Panc1 (cell line): ENCODE measurements at regions not wholly inside any gene's neighbourhood (a gene's known extent, or its start where the extent isn't known, plus 50 kb on each side); places are given as distances from the start of the nearest gene placed in this dataset.
"Not testable (repeated sequence)": the region's sequence is repeated elsewhere in the genome, so short reads cannot be mapped to it uniquely, and the experiment has no call there.

Experiments
- ATAC-seq: fragments of 200-7000 bp; cut with Tn5 transposase; 2 replicates; pipeline ENCODE4 v1.9.1; 2020; ENCODE audit warnings: mild to moderate bottlenecking, moderate library complexity
- BruUV-seq: library from RNA; stranded (reverse); fragments of 400-500 nt; replicated peaks from 2 replicates; lab custom pipeline; 2021; lab: Mats Ljungman, UMichigan
- CTCF ChIA-PET: fragments of 300-600 bp; sonication (Branson Sonifier 250); formaldehyde crosslinking; loops from one replicate; lab custom pipeline; 2022; ENCODE audit warnings: antibody characterized with exemption; lab: Charles Lee
- POLR2A ChIA-PET: fragments of 300-600 bp; sonication (Branson Sonifier 250); formaldehyde crosslinking; loops from one replicate; lab custom pipeline; 2022; ENCODE audit warnings: antibody characterized with exemption; lab: Charles Lee
- DNase-seq: peaks from one replicate; pipeline ENCODE4 v3.0.0-alpha.2; 2010; ENCODE audit warnings: low read depth, low spot score
- H3K27ac ChIP-seq: 2 replicates; pipeline ENCODE4 v1.5.1; 2011; ENCODE audit warnings: mild to moderate bottlenecking, low read length, inconsistent platforms
- H3K27me3 ChIP-seq: fragments of 200-500 bp; sonication (Bioruptor generic); 2 replicates; pipeline ENCODE4 v1.6.0; 2014; ENCODE audit warnings: low read length, inconsistent platforms; ENCODE audit not compliant: control insufficient read depth, insufficient read depth
- H3K36me3 ChIP-seq: fragments of 200-500 bp; sonication (Bioruptor generic); 2 replicates; pipeline ENCODE4 v1.5.1; 2014; ENCODE audit warnings: inconsistent platforms, mild to moderate bottlenecking, low read length, moderate library complexity; ENCODE audit not compliant: control insufficient read depth, insufficient read depth
- H3K4me1 ChIP-seq: 2 replicates; pipeline ENCODE4 v1.5.1; 2011; ENCODE audit warnings: inconsistent platforms, mild to moderate bottlenecking, low read length, moderate library complexity; ENCODE audit not compliant: control insufficient read depth, insufficient read depth
- H3K4me3 ChIP-seq, 2 experiments: 2 replicates each; pipeline ENCODE4 v1.5.1; 2011 to 2012; ENCODE audit warnings: low read depth in 2 of 2, low read length in 2 of 2, mild to moderate bottlenecking in 2 of 2, inconsistent platforms in 1 of 2, moderate library complexity in 1 of 2
- H3K9me3 ChIP-seq: fragments of 200-500 bp; sonication (Bioruptor generic); 2 replicates; pipeline ENCODE4 v1.5.1; 2014; ENCODE audit warnings: low read depth, mild to moderate bottlenecking, inconsistent platforms, low read length, moderate library complexity; ENCODE audit not compliant: control insufficient read depth, insufficient read depth
- POLR2AphosphoS5 ChIP-seq: IDR thresholded peaks from 2 replicates; pipeline ENCODE4 v1.6.1; 2012; ENCODE audit warnings: mild to moderate bottlenecking, low read depth, low read length, moderate library complexity
- SIN3A ChIP-seq: IDR thresholded peaks from 2 replicates; pipeline ENCODE4 v1.6.1; 2012; ENCODE audit warnings: low read depth, mild to moderate bottlenecking, low read length, moderate library complexity, borderline replicate concordance; ENCODE audit not compliant: insufficient read depth
- TCF7L2 ChIP-seq: IDR thresholded peaks from 2 replicates; pipeline ENCODE4 v1.6.1; 2011; ENCODE audit warnings: mild to moderate bottlenecking, low read depth, low read length, inconsistent platforms
- in situ Hi-C: cut with HindIII; loops from 2 replicates; pipeline ENCODE4 v1.10.0; 2016; ENCODE audit warnings: low sequenced_read_pairs, low pct_unique_long_range_greater_than_20kb
- intact Hi-C: fragments of 100-400 bp; cut with micrococcal nuclease; formaldehyde crosslinking; loops from one replicate; pipeline ENCODE4 v1.10.0; 2022; ENCODE audit not compliant: unreplicated experiment
- TF ChIP-seq, protein P1 (sequence below), 2 experiments: IDR thresholded peaks; 2 replicates each; pipeline ENCODE4 v1.6.1; 2011 to 2012; ENCODE audit warnings: low read depth in 2 of 2, control low read depth in 1 of 2, low read length in 1 of 2, mild to moderate bottlenecking in 1 of 2, moderate library complexity in 1 of 2; ENCODE audit not compliant: insufficient read depth in 1 of 2
- TF ChIP-seq, protein P2 (sequence below): fragments of 450-650 bp; IDR thresholded peaks from 2 replicates; pipeline ENCODE4 v1.5.1; 2017; ENCODE audit warnings: mild to moderate bottlenecking

DNA sequence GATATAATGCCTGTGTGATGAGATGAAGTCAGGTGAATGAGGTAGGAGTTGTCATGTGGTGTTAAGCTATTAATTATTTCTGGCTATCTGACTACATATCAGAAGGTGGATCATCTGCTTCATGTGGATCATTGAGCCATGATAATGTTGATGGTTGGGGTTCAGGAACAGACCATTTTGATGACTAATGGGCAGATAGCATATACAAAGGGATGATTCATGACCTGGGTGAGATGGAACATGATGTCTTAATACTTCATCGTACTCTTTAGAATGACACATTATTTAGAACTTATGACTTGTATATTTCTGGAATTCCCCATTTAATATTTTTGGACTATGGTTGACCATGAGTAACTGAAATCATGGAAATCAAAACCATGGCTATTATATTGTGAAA lies 155.1 kb downstream of the OR13A1 start:
- no peaks in the 10 kb centered on the region for H3K9me3 ChIP-seq
- no peaks in the 10 kb centered on the region for H3K36me3 ChIP-seq
- H3K4me1 ChIP-seq, result no peaks in the 10 kb centered on the region
- CTCF ChIA-PET, result no interaction called here
- no TSS peak for BruUV-seq
- DNase-seq (no peak), ATAC-seq (no peak)
- no peak for TF ChIP-seq TCF7L2
- TF ChIP-seq, protein P1, sequence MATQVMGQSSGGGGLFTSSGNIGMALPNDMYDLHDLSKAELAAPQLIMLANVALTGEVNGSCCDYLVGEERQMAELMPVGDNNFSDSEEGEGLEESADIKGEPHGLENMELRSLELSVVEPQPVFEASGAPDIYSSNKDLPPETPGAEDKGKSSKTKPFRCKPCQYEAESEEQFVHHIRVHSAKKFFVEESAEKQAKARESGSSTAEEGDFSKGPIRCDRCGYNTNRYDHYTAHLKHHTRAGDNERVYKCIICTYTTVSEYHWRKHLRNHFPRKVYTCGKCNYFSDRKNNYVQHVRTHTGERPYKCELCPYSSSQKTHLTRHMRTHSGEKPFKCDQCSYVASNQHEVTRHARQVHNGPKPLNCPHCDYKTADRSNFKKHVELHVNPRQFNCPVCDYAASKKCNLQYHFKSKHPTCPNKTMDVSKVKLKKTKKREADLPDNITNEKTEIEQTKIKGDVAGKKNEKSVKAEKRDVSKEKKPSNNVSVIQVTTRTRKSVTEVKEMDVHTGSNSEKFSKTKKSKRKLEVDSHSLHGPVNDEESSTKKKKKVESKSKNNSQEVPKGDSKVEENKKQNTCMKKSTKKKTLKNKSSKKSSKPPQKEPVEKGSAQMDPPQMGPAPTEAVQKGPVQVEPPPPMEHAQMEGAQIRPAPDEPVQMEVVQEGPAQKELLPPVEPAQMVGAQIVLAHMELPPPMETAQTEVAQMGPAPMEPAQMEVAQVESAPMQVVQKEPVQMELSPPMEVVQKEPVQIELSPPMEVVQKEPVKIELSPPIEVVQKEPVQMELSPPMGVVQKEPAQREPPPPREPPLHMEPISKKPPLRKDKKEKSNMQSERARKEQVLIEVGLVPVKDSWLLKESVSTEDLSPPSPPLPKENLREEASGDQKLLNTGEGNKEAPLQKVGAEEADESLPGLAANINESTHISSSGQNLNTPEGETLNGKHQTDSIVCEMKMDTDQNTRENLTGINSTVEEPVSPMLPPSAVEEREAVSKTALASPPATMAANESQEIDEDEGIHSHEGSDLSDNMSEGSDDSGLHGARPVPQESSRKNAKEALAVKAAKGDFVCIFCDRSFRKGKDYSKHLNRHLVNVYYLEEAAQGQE (IDR thresholded peaks at IDR 0.05; ENCODE audit: insufficient read depth in 1 of 2, low read depth in 2 of 2, low read length in 1 of 2), result no peak
- no peak for TF ChIP-seq SIN3A
- peaks cover 8% of the 10 kb centered on the region for H3K27me3 ChIP-seq
- H3K27ac ChIP-seq, result no peak overlapping the region
- intact Hi-C loops, result no loop called here
- in situ Hi-C loops, result no loop called here
- no peak overlapping the region for H3K4me3 ChIP-seq
- POLR2A ChIA-PET, result no interaction called here

DNA sequence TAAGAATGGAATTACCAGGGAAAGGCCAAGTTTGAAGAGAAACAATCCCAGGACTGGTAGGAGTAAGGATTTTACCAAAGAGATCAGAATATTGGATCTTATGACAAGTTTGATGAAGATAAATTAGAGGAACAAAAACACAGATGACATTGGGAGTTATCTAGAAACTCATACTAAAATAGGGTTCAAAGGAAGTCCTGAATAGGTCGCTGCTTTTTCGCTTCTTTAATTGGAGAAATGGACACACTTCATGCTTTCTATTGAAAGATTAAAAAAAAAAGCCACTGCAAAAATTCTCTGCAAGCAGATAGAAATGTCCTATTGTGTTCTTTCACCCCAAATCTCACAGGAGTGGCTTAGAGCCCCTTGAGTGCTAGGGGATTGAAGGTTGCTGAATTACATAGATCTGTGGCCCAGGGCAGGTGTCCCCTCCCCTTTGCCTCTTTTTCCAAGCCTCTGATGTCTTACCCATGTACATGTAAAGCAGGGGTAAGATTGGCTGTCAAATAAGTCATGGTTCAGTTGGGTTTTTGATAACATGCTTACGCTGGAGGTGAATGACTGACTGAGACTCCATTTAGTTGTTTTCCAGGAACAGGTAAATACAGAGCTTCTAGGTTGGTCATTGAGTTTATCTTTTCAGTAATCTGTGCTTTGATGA lies 152.0 kb downstream of the OR13A1 start:
- intact Hi-C loops (no loop called here), in situ Hi-C loops (no loop called here)
- H3K36me3 ChIP-seq, result no peaks in the 10 kb centered on the region
- no TSS peak for BruUV-seq
- H3K27ac ChIP-seq, result no peak overlapping the region
- H3K4me3 ChIP-seq, result no peak overlapping the region
- no peaks in the 10 kb centered on the region for H3K9me3 ChIP-seq
- no peaks in the 10 kb centered on the region for H3K4me1 ChIP-seq
- TF ChIP-seq POLR2AphosphoS5 (no peak), TCF7L2 (no peak), SIN3A (no peak)
- TF ChIP-seq, protein P2, sequence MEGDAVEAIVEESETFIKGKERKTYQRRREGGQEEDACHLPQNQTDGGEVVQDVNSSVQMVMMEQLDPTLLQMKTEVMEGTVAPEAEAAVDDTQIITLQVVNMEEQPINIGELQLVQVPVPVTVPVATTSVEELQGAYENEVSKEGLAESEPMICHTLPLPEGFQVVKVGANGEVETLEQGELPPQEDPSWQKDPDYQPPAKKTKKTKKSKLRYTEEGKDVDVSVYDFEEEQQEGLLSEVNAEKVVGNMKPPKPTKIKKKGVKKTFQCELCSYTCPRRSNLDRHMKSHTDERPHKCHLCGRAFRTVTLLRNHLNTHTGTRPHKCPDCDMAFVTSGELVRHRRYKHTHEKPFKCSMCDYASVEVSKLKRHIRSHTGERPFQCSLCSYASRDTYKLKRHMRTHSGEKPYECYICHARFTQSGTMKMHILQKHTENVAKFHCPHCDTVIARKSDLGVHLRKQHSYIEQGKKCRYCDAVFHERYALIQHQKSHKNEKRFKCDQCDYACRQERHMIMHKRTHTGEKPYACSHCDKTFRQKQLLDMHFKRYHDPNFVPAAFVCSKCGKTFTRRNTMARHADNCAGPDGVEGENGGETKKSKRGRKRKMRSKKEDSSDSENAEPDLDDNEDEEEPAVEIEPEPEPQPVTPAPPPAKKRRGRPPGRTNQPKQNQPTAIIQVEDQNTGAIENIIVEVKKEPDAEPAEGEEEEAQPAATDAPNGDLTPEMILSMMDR, result no peak
- TF ChIP-seq, protein P1 (IDR thresholded peaks at IDR 0.05; ENCODE audit: insufficient read depth in 1 of 2, low read depth in 2 of 2, low read length in 1 of 2), result no peak
- ChIA-PET CTCF (no interaction called here), POLR2A (no interaction called here)
- H3K27me3 ChIP-seq, result peaks cover 8% of the 10 kb centered on the region
- DNase-seq (no peak), ATAC-seq (no peak)

DNA sequence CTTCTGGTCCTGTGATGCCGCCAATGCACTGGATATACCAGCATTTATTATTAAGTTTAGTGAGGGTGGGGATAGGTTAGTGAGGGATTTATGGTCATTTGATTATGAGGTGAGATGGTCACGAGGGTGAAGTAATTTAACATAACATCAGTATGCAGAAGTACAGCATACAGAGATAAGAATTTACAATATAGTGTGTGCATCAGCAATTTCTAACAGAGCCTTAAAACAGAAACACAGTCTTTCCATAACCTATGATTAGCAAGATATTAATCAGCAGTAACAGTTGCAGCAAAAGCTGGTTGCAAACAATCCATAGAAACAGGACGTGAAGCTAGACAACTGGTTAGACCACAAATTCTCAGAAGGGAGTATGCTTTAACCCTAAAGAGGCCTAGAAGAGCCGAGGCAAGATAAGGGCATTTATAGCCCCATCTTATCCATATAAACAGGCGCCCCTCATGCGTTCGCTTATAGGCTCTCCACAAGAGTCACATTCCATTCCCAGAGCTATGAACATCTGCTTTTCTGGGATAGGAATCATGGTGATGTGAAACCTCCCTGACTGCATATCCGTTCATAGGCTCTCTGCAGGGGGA lies 139.8 kb downstream of the OR13A1 start:
- POLR2A ChIA-PET, H3K36me3 ChIP-seq, CTCF ChIA-PET, H3K27ac ChIP-seq, H3K4me1 ChIP-seq, BruUV-seq, intact Hi-C loops, DNase-seq, H3K4me3 ChIP-seq, H3K27me3 ChIP-seq, in situ Hi-C loops, ATAC-seq, H3K9me3 ChIP-seq: not testable (repeated sequence)
